H54 (cell line): ENCODE measurements at regions not wholly inside any gene's neighbourhood (a gene's known extent, or its start where the extent isn't known, plus 50 kb on each side); places are given as distances from the start of the nearest gene placed in this dataset.
"Not testable (repeated sequence)": the region's sequence is repeated elsewhere in the genome, so short reads cannot be mapped to it uniquely, and the experiment has no call there.

Experiments
- DNase-seq: peaks from one replicate; pipeline ENCODE4 v3.0.0; 2011; ENCODE audit warnings: low spot score, mixed read lengths; ENCODE audit not compliant: insufficient read length
- FAIRE-seq: peaks from 3 replicates; lab custom pipeline; 2011; peaks lifted over from hg19 to GRCh38; lab: Jason Lieb, UNC
- POLR2A ChIP-seq: IDR thresholded peaks from 2 replicates; pipeline ENCODE4 v1.6.1; 2011; ENCODE audit warnings: low read depth, mild to moderate bottlenecking, low read length

- no peak for DNase-seq
- no peak for TF ChIP-seq POLR2A
- FAIRE-seq = no peak
Observed at GRCh38 chr21:33139084-33139483, 69.1 kb downstream of the OLIG1 start.

DNA sequence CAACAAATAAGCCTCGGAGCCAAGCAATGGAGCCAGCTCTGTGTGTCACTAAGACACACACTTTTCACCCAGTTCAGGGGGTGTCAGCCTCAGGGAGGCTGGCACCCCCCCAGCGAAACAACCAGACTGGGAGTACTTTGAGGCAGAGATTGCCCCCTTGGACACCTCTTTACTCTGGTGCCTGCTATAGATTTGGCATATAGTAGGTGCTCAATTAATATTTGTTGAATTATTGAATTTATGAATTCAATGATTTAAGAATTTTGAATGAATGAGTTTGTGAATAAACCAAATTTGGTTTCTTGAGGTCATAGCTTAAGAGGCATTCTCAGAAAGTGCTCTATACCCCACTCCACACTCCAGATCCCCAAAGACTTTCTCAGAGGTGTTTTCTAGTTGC lies 70.3 kb downstream of the OLIG1 start:
- no peak for DNase-seq
- TF ChIP-seq POLR2A = no peak
- FAIRE-seq = no peak

GRCh38 chr21:33146467-33146866 lies 76.5 kb downstream of the OLIG1 start:
- no peak for TF ChIP-seq POLR2A
- DNase-seq = no peak
- FAIRE-seq = no peak

DNA sequence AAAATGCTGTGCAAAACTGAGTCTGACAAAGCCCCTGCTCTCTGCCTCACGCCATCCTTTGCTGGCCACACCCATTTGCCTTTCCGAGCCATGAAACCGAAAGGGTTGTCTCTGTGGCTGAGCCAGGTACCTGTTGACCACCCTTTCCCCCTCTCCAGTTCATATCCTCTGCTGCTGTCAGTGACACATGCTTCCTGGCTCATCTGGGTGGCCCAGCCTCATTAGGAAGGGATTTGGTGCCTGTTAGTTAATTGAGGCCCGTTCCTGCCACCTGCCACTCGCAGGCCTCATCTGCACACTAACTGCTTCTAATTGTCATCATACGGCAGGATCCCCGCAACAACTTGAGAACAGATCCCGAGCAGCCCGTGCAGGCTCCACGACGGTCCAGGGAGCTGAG lies 79.2 kb downstream of the OLIG1 start:
- no peak for DNase-seq
- TF ChIP-seq POLR2A = 0 out of 2 replicates have a peak, but pooled peaks have one; percentile 12
- no peak for FAIRE-seq

DNA sequence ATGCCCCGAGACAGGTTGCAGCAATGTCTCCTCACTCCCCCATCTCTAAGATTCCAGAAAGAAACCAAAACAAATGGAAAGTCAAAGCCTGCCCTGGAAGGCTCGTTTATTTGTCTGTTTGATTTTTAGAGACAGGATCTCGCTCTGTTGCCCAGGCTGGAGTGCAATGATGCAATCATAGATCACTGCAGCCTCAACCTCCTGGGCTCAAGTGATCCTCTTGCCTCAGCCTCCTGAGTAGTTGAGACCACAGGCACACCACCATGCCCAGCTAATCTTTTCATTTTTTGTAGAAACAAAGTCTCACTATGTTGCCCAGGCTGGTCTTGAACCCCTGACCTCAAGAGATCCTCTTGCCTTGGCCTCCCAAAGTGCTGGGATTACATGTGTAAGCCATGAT lies 78.8 kb upstream of the IFNAR2 start:
- FAIRE-seq, DNase-seq: not testable (repeated sequence)

DNA sequence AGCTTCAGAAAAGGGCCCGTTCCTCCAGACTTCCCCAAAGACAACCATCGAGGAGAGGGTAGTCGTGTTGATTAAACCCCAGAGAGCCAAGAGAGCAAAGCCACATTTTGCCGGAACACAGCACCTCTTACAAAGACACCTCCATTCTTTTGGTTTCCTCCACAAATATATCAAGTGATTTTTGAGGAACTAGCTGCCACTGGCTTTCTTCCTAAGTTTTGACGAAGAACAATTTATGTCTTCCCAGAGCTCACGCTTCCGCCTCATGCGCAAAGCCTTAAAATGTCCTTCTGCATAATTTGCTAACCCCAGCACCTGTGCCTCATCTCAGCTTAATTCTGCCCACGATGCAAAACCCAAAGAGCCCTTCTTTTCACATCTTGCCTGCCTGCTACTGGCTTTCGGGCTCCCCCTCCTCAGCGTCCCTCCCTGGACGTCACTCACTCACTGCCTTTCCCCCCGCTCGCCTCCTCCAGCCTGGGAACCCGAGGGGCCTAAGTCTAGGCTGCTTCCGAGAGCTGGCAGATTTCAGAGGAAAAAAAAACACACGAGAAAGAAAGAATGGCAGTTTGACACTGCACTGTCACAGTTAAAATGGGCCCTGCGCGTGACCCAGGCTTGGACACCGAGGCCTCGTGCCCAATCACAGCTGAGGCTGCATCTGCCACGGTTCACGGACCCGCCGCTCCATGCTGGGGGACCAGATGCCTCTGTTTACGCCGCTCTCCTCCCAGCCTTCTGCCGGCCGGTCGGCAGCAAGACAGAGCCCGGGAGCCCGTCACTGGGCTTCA lies 77.6 kb upstream of the IFNAR2 start:
- DNase-seq (no peak), FAIRE-seq (no peak)
- no peak for TF ChIP-seq POLR2A

DNA sequence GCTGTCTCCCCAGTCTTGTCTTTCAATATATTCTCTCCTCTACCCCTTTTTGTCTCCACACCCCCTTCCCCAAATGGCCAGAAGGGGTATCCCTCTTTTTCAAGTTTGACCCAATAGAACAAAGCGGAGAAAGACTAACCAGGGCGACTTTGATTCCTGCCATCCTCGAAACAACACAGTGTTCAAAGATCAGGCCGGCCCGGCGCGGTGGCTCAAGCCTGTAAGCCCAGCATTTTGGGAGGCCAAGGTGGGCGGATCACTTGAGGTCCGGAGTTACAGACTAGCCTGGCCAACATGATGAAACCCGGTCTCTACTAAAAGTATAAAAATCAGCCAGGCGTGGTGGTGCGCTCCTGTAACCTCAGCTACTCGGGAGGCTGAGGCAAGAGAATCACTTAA lies 77.0 kb upstream of the IFNAR2 start:
- TF ChIP-seq POLR2A = no peak
- no peak for FAIRE-seq
- DNase-seq = no peak

DNA sequence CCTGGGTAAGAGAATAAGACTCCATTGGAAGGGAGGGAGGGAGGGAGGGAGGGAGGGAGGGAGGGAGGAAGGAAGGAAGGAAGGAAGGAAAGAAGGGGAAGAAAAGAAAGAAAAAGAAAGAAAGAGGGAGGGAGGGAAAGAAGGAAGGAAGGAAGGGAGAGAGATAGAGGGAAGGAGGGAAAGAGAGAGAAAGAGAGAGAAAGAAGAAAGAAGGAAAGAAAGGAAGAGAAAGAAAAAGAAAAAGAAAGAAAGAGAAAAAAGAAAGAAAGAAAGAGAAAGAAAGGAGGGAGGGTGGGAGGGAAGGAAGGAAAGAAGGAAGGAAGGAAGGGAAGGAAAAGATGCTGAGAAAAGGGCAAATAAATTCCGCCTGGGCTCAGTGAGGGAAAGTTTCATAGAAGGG lies 74.7 kb upstream of the IFNAR2 start:
- TF ChIP-seq POLR2A = no peak
- FAIRE-seq = no peak

DNA sequence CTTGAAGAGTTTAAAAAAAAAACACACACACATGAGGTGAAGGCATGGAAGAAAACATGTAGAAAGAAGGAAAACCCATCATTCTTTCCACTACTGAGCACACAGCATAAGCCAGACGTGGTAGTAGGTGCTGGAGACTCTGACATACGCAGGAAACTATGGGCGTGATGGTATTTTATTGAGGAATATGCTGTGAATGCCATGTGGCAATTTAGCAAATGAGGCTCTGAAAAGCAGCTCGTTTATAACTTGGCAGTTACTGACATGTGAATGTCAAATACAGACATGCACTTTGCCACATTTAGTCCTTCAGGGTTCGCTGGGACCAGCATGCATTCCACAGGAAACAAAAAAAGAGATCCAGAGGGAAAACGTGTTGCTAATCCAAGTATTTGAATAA lies 74.3 kb upstream of the IFNAR2 start:
- no peak for TF ChIP-seq POLR2A
- no peak for DNase-seq
- FAIRE-seq = no peak

More for the DNA sequence above, 74.7 kb upstream of the IFNAR2 start:
- no peak for DNase-seq

DNA sequence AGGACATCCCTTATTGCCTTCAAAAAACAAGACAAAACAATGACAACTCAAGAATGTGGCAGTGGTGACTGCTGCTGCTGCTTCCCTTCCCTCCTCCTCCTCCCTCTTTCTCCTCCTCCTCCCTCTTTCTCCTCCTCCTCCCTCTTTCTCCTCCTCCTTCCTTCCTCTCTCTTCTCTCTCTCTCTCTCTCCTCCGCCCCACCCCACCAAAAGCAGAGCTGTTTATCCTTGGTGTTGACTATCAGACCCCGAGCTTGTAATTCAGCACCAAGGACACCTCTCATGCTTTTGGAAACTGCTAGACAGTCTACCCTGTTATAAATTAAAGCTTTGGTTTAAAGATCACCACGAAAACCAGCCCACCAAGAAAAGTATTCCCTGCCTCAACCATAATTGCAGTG lies 72.4 kb upstream of the IFNAR2 start:
- DNase-seq (no peak), FAIRE-seq (no peak)
- TF ChIP-seq POLR2A = no peak

DNA sequence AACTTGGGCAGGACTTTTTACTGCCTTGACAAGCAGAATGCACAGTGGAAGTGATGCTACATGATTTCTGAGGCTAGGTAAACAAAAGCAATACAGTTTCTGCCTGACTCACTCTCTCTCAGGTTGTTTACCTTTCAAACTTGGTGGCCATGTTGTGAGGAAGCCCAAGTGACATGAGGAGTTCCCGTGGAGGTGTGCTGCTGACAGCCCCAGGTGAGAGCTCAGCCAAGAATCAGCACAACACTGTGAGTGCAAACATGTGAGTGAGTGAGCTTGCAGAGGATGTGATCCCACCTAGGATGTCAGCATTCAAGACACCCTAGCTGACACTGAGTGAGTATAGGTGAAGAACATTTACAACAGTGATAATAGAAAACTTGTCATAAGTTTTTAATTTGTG lies 71.1 kb upstream of the IFNAR2 start:
- TF ChIP-seq POLR2A = no peak

GRCh38 chr21:33162436-33162951 lies 67.2 kb upstream of the IFNAR2 start:
- no peak for TF ChIP-seq POLR2A
- no peak for FAIRE-seq
- no peak for DNase-seq

More for the DNA sequence above, 71.1 kb upstream of the IFNAR2 start:
- DNase-seq = no peak
- no peak for FAIRE-seq

GRCh38 chr21:33168886-33169285 lies 60.9 kb upstream of the IFNAR2 start:
- no peak for TF ChIP-seq POLR2A
- FAIRE-seq (no peak), DNase-seq (no peak)

GRCh38 chr21:33169359-33169758 lies 60.4 kb upstream of the IFNAR2 start:
- TF ChIP-seq POLR2A = no peak
- DNase-seq (no peak), FAIRE-seq (no peak)

DNA sequence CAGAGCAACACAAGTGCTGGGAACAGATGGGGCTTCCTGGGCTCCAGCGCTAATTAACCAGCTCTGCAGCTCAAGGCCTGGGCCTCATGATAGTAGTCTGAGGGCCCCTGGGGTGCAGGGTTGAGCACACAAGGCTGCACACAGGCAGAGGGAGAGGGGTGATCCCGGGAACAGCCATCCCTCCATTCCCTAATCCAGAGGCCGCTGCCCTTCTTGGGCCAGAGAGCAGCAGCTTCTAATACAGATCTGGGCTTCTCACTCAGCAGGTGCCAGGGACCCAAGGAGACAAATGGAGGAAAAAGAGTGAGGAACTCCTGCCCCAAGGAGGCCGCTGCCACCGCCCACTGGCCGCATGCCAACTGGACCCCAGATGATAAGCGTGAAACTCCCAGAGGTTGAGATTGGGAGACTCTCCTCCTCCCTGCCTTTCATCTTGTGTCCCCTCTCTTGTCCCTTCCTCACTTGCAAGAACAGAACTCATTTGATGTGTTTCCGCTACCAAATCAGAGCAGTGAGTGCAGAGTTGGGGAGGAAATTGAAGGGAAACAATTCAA lies 58.0 kb upstream of the IFNAR2 start:
- FAIRE-seq = no peak
- TF ChIP-seq POLR2A = no peak
- DNase-seq = no peak
